MG63 (cell line): ENCODE measurements at regions not wholly inside any gene's neighbourhood (a gene's known extent, or its start where the extent isn't known, plus 50 kb on each side); places are given as distances from the start of the nearest gene placed in this dataset.

Experiments
- DNase-seq: peaks from one replicate; pipeline ENCODE4 v3.0.0-alpha.2; 2020
- H3K27me3 ChIP-seq: fragments of 250-450 bp; sonication (Bioruptor Pico); 2 replicates; pipeline ENCODE4 v1.5.1; 2020; ENCODE audit warnings: mild to moderate bottlenecking, moderate library complexity
- H3K36me3 ChIP-seq: fragments of 250-450 bp; sonication (Bioruptor Pico); 2 replicates; pipeline ENCODE4 v1.5.1; 2020; ENCODE audit warnings: mild to moderate bottlenecking, moderate library complexity
- H3K4me3 ChIP-seq: fragments of 250-450 bp; sonication (Bioruptor Pico); 2 replicates; pipeline ENCODE4 v1.5.1; 2020; ENCODE audit warnings: mild to moderate bottlenecking, moderate library complexity
- H3K9me3 ChIP-seq: fragments of 250-450 bp; sonication (Bioruptor Pico); 2 replicates; pipeline ENCODE4 v1.5.1; 2020; ENCODE audit warnings: mild to moderate bottlenecking, moderate library complexity

DNA sequence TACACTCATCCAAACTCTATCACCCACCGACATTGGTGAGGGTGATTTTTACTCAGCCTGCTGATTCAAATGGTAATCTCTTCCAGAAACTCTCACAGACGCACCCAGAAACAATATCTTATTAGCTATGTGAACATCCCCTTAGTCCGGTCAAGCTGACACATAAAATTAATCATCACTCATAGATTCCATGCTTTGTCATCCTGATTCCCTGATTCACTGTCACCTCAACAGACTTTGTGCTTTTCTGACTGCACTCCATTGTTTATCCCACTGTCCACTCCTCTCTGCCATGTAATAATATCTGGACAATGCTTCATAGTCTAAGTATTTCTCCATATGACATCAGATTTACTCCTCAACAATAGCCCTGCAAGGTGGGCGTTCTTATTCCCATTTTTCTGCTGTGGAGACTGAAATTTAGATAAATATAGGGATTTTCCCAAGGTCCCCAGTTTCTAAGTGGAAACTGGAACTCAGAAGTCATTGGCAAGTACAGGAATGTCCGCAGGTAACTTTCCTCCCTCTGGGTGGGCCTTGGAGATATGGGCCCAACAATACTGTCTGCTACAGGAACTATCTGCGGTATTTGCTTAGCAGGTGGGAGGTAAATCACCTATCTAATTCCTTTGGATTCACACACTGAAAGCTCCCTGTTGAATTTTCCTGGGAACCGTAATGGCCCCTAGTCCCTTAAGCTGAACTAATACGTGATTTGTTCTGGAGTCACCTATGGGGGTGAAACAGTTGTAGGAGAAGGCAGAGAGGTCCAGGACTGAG is 228.6 kb upstream of the BCOR start:
- H3K4me3 ChIP-seq: no peak overlapping the region
- no peaks in the 10 kb centered on the region for H3K36me3 ChIP-seq
- H3K9me3 ChIP-seq: no peaks in the 10 kb centered on the region
- DNase-seq: no peak
- no peaks in the 10 kb centered on the region for H3K27me3 ChIP-seq

DNA sequence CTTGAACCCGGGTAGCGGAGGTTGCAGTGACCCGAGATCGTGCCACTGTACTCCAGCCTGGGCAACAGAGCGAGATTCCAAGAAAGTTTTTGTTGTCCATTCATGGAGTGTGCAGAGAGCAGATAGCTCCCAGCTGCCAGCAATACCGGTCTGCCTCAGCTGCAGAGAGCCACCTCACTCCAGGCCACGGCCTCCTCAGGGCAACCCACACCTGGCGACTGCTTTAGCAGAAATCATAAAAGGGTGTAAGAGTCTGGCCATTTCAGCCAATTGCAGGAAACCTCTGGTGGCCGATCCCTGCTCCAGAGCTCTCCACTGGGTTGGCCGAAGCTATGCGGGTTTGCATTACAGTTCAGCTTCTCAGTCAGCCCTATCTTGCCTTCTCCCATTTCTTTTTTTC is 227.4 kb upstream of the BCOR start:
- no peaks in the 10 kb centered on the region for H3K9me3 ChIP-seq
- H3K36me3 ChIP-seq: no peaks in the 10 kb centered on the region
- no peaks in the 10 kb centered on the region for H3K27me3 ChIP-seq
- DNase-seq: no peak
- H3K4me3 ChIP-seq: no peak overlapping the region

DNA sequence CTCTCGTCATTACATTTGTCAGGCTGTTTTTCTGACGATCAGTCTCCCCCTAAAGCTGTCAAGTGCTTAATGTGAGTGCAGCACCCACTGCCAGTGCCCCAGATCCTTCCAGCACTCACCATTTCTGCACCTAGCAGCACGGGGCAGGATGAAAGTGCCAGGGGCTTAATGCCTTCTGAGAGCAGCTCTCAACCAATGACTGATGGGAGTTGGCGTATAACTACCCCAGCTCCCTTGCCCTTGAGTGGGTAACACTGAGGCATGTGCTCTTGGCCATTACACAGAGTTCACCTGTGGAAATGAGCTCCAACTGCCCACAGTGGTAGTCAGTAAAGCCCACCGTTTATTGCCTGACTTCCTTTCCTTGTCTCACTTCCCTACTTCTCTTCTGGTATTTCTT is 226.2 kb upstream of the BCOR start:
- Histone ChIP-seq H3K27me3 (no peaks in the 10 kb centered on the region), H3K4me3 (no peak overlapping the region), H3K36me3 (no peaks in the 10 kb centered on the region), H3K9me3 (no peaks in the 10 kb centered on the region)
- no peak for DNase-seq

DNA sequence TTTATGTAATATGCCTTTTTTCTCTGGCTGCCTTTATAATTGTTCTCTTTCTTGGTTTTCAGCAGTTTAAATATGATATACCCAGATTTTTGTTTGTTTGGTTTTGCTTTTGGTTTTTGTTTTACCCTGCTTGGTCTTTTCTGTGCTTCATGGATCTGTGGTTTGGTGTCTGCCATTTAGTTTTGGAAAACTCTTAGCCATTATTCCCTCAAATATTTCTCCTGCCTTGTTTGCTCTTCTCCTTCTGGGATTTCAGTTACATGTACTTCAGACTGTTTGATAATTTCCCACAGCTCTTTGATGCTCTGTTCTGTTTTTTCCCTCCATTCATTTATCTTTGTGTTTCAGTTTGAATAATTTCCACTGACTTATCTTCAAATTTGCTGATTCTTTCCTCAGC is 223.1 kb upstream of the BCOR start:
- Histone ChIP-seq H3K9me3 (no peaks in the 10 kb centered on the region), H3K36me3 (no peaks in the 10 kb centered on the region), H3K4me3 (no peak overlapping the region), H3K27me3 (no peaks in the 10 kb centered on the region)
- DNase-seq: no peak

DNA sequence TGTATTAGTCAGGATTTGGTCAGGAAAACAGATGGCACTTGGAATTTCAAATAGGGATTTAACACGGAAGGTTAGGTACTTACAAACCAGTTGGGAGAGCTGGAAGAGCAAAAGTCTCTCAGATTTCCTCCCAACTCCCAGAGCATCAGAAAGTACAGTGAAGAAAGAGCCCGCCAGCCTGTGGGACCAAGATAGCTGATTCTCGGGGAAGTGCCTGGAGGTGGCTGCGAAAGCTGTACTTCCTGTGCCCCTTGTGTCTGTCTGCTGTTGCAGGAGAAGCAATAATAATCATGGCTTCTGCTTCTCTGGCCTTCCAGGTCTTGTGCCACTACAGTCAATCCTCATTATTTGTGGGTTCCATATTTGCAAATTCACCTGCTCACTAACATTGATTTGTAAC is 221.0 kb upstream of the BCOR start:
- no peaks in the 10 kb centered on the region for H3K36me3 ChIP-seq
- H3K4me3 ChIP-seq: no peak overlapping the region
- no peaks in the 10 kb centered on the region for H3K27me3 ChIP-seq
- H3K9me3 ChIP-seq: no peaks in the 10 kb centered on the region
- DNase-seq: no peak

DNA sequence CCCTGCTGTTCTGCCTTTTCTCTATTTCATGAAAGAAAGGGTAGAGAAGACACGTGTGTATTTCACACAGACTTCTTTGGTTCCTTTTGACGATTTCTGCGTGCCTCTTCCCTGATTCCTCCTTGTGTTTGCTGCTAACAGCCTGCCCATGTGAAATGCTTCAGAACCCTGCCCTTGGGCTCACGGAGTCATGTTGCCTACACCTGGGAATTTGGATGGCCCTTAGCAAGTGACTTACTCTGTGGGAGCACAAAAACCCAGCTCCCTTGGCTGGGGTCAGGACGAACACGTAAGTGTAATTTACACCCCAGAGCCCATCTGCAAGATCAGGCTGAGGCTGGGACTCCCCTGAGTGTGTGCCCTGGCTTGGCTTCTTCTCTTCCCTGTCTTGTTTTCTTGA is 220.3 kb upstream of the BCOR start:
- Histone ChIP-seq H3K36me3 (no peaks in the 10 kb centered on the region), H3K9me3 (no peaks in the 10 kb centered on the region), H3K4me3 (no peak overlapping the region), H3K27me3 (no peaks in the 10 kb centered on the region)
- no peak for DNase-seq

DNA sequence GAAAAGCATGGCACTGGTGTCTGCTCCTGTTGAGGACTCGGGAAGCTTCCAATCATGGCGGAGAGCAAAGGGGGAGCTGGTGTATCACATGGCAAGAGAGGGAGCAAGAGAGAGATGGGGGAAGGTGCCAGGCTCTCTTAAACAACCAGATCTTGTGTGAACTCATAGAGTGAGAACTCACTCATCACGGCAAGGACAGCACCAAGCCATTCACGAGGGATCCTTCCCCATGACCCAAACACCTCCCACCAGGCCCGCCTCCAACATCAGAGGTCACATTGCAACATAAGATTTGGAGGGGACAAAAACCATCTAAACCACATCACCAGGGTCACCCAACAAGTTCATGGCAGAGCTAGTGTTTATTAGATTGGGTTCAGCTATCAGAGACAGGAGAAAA is 218.7 kb upstream of the BCOR start:
- Histone ChIP-seq H3K36me3 (no peaks in the 10 kb centered on the region), H3K27me3 (no peaks in the 10 kb centered on the region), H3K9me3 (no peaks in the 10 kb centered on the region), H3K4me3 (no peak overlapping the region)
- no peak for DNase-seq

DNA sequence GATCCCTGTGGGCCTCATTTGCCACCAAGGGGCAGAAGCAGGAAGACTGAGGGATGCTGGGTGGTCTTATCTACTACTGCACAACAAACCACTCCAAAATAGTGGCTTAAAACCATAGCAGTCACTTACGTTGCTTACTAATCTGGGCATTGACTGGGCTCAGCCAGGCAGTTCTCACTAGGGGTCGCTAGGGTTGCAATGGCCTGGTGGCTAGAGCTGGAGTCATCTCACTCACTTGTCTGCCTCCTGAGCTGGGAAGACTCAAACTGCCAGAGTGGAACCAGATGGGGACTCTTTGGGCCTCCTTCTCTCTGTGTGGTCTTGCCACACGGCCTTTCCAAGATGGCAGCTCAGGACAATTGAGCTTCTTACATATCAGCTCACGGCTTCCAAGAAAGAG is 216.3 kb upstream of the BCOR start:
- no peaks in the 10 kb centered on the region for H3K9me3 ChIP-seq
- no peak overlapping the region for H3K4me3 ChIP-seq
- no peaks in the 10 kb centered on the region for H3K36me3 ChIP-seq
- H3K27me3 ChIP-seq: no peaks in the 10 kb centered on the region
- DNase-seq: no peak

DNA sequence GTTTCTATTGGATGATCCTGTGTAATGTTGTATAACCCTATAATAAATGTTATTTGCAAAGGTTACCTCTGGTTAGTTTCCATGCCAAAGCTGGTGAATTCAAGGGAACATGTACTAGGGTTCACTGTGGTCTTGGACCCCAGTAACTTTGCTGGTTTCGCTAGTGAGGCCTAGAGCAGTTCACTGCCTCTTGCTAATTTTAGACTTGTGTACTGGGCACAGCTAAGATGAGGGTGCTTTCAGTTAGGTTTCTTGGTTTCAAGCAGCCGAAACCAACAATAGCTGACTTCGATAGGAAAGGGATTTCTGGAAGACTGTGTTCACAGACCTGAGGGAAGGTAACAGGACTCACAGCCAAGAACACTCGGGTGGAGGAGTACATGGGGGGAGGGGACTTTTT is 215.5 kb upstream of the BCOR start:
- Histone ChIP-seq H3K9me3 (no peaks in the 10 kb centered on the region), H3K27me3 (no peaks in the 10 kb centered on the region), H3K36me3 (no peaks in the 10 kb centered on the region), H3K4me3 (no peak overlapping the region)
- DNase-seq: no peak

DNA sequence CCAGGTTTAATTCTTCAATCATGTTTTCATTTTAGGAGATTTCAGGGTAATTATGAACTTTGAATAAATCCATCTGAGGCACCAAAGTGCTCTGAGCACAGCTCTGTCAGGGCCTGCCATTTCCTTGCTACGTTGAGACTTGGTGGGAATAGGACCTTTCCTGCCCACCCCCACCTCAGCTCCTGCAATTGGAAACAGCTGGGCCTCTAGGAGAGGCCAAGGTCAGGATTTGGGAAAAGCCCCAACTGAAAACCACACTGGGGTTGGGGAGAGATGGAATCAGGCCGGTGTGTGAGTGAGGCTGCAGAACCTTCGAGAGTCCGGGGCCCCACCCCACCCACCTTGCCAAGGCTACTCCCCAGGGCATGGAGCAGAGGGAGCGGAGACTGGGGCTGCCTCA is 212.7 kb upstream of the BCOR start:
- Histone ChIP-seq H3K9me3 (no peaks in the 10 kb centered on the region), H3K4me3 (no peak overlapping the region), H3K27me3 (no peaks in the 10 kb centered on the region), H3K36me3 (no peaks in the 10 kb centered on the region)
- no peak for DNase-seq

DNA sequence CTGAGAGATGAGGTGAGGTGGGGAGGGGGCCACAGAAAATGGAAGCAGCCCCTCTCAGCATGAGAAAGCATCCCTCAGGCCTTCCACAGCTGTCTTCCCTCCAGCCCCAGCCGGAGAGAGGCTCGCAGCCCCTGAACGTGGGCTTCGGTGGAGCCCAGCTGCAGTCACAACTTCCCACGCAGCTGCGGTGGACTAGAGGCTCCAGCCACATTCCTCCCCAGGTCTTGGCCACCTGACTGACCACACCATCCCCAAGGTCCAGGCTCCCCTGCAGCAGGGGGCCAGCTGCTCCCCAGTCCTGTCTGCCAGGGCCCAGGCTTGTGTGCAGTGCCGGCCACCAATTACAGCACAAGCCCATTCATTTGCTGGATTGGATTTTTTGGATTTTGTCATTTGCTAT is 212.3 kb upstream of the BCOR start:
- no peaks in the 10 kb centered on the region for H3K27me3 ChIP-seq
- no peak for DNase-seq
- H3K4me3 ChIP-seq: no peak overlapping the region
- no peaks in the 10 kb centered on the region for H3K9me3 ChIP-seq
- no peaks in the 10 kb centered on the region for H3K36me3 ChIP-seq

DNA sequence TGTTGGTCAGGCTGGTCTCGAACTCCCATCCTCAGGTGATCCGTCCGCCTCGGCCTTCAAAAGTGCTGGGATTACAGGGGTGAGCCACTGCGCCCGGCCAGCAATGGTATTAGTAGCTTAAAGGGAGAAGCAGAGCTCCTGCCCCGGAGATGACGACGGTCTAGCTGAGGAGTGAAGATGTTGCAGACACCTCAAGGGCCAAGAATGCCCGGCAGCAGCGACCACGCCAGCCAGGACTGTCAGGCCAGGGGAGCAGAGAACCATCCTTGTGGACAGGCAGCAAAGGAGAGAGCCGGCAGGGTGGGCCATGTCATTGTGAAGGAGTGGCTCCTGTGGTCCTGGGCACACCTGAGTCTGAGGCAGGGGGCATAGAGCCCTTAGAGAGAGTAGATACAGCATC is 210.1 kb upstream of the BCOR start:
- Histone ChIP-seq H3K4me3 (no peak overlapping the region), H3K9me3 (no peaks in the 10 kb centered on the region), H3K36me3 (no peaks in the 10 kb centered on the region), H3K27me3 (no peaks in the 10 kb centered on the region)
- DNase-seq: no peak

DNA sequence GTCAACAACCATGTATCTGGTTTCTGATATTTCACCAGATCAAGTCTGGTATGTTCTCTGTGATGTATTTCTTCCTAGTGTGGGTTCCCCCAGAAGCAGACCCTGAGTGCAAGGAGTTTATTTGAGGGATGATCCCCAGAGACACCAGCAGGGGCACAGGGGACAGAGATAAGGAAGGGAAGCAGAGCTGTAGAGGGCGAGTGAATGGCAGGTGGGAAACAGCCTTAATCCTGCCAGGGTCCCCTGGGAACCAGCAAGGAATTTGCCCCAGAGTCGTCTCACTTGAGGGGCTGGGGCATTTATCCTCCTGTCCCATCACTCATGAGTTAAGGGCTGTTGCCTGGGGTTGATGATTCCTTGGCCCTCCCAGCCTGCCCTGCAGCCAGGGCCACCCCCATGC is 206.4 kb upstream of the BCOR start:
- no peak for DNase-seq
- H3K36me3 ChIP-seq: no peaks in the 10 kb centered on the region
- H3K27me3 ChIP-seq: no peaks in the 10 kb centered on the region
- no peaks in the 10 kb centered on the region for H3K9me3 ChIP-seq
- H3K4me3 ChIP-seq: no peak overlapping the region

DNA sequence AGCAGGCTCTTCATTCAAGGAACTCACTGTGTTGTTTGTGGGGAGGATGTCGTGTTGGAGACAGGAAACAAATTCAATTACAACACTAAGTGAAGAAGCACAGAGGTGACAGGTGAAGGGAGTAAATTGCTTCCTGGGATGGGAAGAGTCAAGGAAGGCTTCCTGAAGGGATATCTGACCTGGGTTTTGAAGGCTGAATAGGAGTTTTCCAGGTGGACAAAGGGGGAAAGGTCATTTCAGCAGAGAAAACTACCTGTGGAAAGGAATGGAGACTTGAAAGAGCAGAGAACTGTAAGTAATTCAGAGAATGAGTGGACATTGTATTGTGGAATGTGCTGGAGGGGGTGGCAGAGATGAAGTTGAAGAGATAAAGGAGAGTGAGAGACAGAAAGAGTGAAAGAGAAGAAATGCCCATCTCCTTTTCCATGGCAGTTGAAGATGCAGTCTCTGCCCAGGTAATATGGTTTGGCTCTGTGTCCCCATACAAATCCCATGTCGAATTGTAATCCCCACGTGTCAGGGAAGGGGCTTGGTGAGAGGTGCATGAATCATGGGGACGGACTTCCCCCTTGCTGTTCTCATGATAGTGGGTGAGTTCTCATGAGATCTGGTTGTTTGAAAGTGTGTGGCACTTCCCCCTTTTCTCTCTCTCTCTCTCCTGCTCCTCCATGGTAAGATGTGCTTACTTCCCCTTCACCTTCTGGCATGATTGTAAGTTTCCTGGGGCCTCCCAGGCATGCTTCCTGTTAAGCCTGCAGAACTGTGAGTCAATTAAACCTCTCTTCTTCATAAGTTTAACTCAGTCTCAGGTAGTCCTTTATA is 205.7 kb upstream of the BCOR start:
- no peaks in the 10 kb centered on the region for H3K9me3 ChIP-seq
- no peak for DNase-seq

DNA sequence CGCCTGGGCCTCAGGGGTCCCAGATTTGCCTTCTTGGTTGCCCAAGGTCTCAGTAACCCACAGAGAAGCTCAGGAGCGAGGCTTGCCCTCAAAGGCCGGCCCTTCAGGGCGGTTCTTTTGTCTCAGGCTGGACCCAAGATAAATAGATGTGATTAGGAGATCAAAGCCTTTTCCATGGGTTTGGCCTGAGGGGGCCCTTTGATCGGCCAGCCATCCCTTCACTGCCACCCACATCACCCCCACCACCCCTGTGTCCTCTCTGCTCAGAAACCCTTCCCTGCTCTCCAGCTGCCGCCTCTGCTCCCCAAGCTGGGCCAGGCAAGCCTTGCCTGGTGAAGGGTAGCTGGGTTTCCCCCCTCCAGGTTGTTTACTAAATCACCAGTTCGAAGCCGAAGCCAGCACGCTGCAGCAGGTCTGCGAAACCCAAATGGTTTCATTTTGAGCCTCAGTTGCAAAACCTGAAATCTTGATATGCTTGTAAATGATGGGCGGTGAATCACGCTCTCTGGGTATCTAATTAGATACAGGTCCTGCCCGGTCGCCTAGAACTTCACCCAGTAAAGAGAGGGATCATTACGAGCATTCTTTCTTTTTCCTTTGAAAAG is 202.6 kb upstream of the BCOR start:
- H3K9me3 ChIP-seq: no peaks in the 10 kb centered on the region
- no peak overlapping the region for H3K4me3 ChIP-seq
- H3K36me3 ChIP-seq: no peaks in the 10 kb centered on the region
- H3K27me3 ChIP-seq: no peaks in the 10 kb centered on the region
- no peak for DNase-seq

More for the DNA sequence above, 205.7 kb upstream of the BCOR start:
- no peak overlapping the region for H3K4me3 ChIP-seq
- H3K36me3 ChIP-seq: no peaks in the 10 kb centered on the region
- no peaks in the 10 kb centered on the region for H3K27me3 ChIP-seq

DNA sequence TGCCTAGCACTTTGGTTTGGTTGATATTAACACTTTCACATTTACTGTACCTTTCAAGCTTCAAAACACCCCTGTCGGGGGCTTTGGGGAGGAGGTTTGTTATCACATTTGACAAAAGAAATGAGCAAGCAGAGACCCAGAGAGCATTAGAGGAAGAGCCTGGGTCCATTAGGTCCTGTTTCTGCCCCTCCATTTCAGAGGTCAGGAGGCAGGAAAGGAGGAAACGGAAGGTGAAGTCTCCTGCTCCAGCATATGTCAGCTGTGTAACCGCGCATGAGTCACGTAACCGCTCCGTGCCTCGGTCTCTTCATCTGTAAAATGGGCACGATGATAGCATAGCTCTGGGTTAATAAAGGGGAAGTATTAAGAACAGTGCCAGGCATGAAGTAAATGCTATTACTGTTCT is 201.9 kb upstream of the BCOR start:
- Histone ChIP-seq H3K36me3 (no peaks in the 10 kb centered on the region), H3K9me3 (no peaks in the 10 kb centered on the region), H3K4me3 (no peak overlapping the region), H3K27me3 (no peaks in the 10 kb centered on the region)
- no peak for DNase-seq

DNA sequence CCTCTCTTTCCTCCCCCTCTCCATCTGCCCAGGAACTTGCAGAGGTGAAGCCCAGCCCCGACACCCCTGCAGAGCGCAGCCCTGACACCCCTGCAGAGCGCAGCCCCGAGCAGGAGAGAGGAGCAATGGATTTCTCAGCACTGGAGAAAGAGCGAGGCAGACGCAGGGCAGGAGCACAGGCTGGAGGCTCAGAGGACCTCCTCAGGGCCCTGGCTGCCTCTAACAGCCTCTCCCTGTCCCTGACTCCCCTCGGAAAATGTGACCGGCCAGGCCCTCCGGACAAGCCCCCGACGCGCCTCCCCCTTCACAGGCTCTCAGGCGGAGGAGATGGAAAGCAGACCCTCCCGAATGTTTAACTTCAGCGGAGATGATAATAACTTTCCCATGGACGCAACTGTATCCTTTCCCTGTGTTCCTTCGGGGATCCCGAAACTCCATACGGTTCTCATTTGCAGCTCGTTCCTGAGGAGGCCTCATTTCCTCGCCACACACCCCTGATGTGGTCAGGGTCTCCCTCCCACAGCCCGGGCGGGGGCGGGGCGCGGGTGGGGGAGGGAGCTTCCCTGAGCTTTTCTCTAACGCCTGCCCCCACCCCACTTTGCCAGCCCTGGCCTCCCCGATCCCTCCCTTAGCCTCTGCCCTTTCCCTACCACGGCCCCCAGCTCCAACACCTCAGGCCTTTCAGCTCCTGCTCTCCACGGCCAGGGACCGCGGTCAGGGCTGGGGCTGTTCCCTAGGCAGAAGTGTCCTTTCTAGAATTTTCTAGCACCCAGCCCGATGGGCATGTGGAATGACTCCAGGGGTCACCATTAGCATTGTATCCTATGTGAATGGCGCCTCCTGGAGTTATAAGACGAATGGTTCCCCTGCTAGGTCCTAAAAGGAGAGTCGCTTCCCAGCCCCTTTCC is 201.1 kb upstream of the BCOR start:
- Histone ChIP-seq H3K36me3 (no peaks in the 10 kb centered on the region), H3K27me3 (no peaks in the 10 kb centered on the region), H3K4me3 (no peak overlapping the region), H3K9me3 (no peaks in the 10 kb centered on the region)
- DNase-seq: no peak
